HL-60 (cell line): ENCODE measurements at regions not wholly inside any gene's neighbourhood (a gene's known extent, or its start where the extent isn't known, plus 50 kb on each side); places are given as distances from the start of the nearest gene placed in this dataset.
"Not testable (repeated sequence)": the region's sequence is repeated elsewhere in the genome, so short reads cannot be mapped to it uniquely, and the experiment has no call there.

ENCODE experiments used
- CTCF ChIP-seq: IDR thresholded peaks from one replicate; pipeline ENCODE4 v1.5.1; 2011; ENCODE audit warnings: low read length, control low read depth, inconsistent platforms; ENCODE audit not compliant: insufficient read depth
- GABPA ChIP-seq: IDR thresholded peaks from 2 replicates; pipeline ENCODE4 v1.6.1; 2012; ENCODE audit warnings: low read depth
- POLR2AphosphoS5 ChIP-seq: IDR thresholded peaks from 2 replicates; pipeline ENCODE4 v1.6.1; 2012; ENCODE audit warnings: low read depth
- REST ChIP-seq: IDR thresholded peaks from 2 replicates; pipeline ENCODE4 v1.6.1; 2012; ENCODE audit warnings: low read depth; ENCODE audit not compliant: insufficient replicate concordance
- SPI1 ChIP-seq: IDR thresholded peaks from 2 replicates; pipeline ENCODE4 v1.6.1; 2012; ENCODE audit warnings: low read depth, mild to moderate bottlenecking, borderline replicate concordance

- not testable (repeated sequence) for TF ChIP-seq REST, GABPA, CTCF, POLR2AphosphoS5, SPI1
Observed at GRCh38 chr13:22956456-22957115, 224.2 kb upstream of the SGCG start.
